IPS-18c (cell line): ENCODE measurements at regions not wholly inside any gene's neighbourhood (a gene's known extent, or its start where the extent isn't known, plus 50 kb on each side); places are given as distances from the start of the nearest gene placed in this dataset.

Experiments used
- H3K4me3 ChIP-seq: 2 replicates; pipeline ENCODE4 v1.7.0; 2013; ENCODE audit warnings: low read depth, mild to moderate bottlenecking, low read length, moderate library complexity; ENCODE audit not compliant: insufficient read depth
- H3K9me3 ChIP-seq: one replicate; pipeline ENCODE4 v1.6.1; 2013; ENCODE audit warnings: mild to moderate bottlenecking, low read length, moderate library complexity; ENCODE audit not compliant: control insufficient read depth, insufficient read depth

DNA sequence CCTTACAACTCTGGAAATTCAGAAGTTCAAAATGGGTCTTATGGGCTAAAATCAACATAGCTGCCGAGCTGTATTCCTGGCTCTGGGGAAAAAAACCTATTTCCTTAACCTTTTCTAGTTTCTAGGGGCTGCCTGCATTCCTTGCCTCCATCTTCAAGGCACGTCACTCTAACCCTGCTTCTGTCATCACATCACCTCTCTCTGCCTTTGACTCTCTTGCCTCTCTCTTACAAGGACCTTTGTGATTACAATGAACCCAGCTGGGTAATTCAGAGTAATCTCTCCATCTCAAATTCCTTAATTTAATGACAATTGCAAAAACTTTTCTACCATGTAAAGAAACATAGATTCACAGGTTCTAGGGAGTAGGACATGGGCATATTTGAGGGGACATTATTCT, 103.1 kb upstream of the SMC2 start:
- no peak overlapping the region for H3K4me3 ChIP-seq
- no peaks in the 10 kb centered on the region for H3K9me3 ChIP-seq

DNA sequence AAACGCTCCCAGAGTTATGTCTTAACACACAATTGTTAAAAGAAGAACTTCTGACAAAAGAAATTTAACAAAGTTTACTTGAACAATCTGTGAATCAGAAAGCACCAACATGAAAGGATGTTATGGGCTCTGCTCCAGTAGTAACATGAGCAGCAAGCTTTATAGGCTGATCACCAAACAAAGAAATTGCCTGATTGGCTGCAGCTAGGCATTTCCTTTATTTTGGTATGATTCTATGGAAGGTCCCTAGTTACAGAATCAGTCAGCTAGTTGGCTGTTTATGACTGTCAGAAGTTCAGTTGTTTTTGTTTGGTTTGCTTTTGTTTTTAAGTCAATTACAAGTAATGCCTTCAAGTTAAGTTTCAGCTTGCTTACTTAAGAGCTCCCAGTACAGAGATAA, 102.4 kb upstream of the SMC2 start:
- no peaks in the 10 kb centered on the region for H3K9me3 ChIP-seq
- no peak overlapping the region for H3K4me3 ChIP-seq

- Histone ChIP-seq H3K9me3 (no peaks in the 10 kb centered on the region), H3K4me3 (no peak overlapping the region)
Observed at GRCh38 chr9:103992938-103993579, 101.0 kb upstream of the SMC2 start.

GRCh38 chr9:103997856-103998370, 96.2 kb upstream of the SMC2 start:
- no peak overlapping the region for H3K4me3 ChIP-seq
- H3K9me3 ChIP-seq: no peaks in the 10 kb centered on the region

- Histone ChIP-seq H3K9me3 (no peaks in the 10 kb centered on the region), H3K4me3 (no peak overlapping the region)
Observed at GRCh38 chr9:103999375-104000062, 94.6 kb upstream of the SMC2 start.

GRCh38 chr9:104009826-104010225, 84.3 kb upstream of the SMC2 start:
- no peak overlapping the region for H3K4me3 ChIP-seq
- H3K9me3 ChIP-seq: no peaks in the 10 kb centered on the region

GRCh38 chr9:104022083-104022482, 72.0 kb upstream of the SMC2 start:
- H3K9me3 ChIP-seq: no peaks in the 10 kb centered on the region
- no peak overlapping the region for H3K4me3 ChIP-seq

- no peak overlapping the region for H3K4me3 ChIP-seq
- no peaks in the 10 kb centered on the region for H3K9me3 ChIP-seq
Observed at GRCh38 chr9:104025104-104025503, 69.0 kb upstream of the SMC2 start.

DNA sequence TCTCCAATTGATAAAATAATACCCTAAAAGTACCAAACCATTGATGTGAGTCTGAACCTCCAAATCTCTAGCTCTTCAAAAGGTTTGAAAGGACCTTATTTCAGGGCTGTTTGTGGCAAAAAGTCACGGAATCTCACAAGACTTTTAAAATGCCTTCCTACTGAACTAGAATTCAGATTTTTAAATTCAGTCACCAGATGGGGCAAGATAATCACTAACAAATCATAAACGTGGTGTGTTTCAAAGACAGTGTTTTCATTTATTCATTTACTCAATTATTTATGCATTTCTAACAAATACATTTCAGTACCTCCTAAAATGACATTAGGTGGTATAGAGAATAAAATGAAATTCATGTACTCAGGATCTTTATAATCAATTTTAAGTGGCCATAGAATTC, 68.2 kb upstream of the SMC2 start:
- H3K4me3 ChIP-seq: no peak overlapping the region
- no peaks in the 10 kb centered on the region for H3K9me3 ChIP-seq

- Histone ChIP-seq H3K4me3 (no peak overlapping the region), H3K9me3 (no peaks in the 10 kb centered on the region)
Observed at GRCh38 chr9:104027295-104027694, 66.8 kb upstream of the SMC2 start.

- H3K9me3 ChIP-seq: no peaks in the 10 kb centered on the region
- H3K4me3 ChIP-seq: no peak overlapping the region
Observed at GRCh38 chr9:104028827-104029226, 65.3 kb upstream of the SMC2 start.
